Glutamatergic neuron (in vitro differentiated cells): ENCODE measurements at regions not wholly inside any gene's neighbourhood (a gene's known extent, or its start where the extent isn't known, plus 50 kb on each side); places are given as distances from the start of the nearest gene placed in this dataset.

Experiments used
- DNase-seq: peaks from one replicate; pipeline ENCODE4 v3.0.0; 2022
- H3K27ac Mint-ChIP-seq: one replicate; pipeline ENCODE4 v1.8.0; 2020; ENCODE audit warnings: mild to moderate bottlenecking, mixed read lengths, inconsistent platforms; ENCODE audit not compliant: unreplicated experiment
- H3K27me3 Mint-ChIP-seq: one replicate; pipeline ENCODE4 v1.8.0; 2020; ENCODE audit warnings: mild to moderate bottlenecking, moderate library complexity, mixed read lengths, inconsistent platforms; ENCODE audit not compliant: unreplicated experiment
- H3K36me3 Mint-ChIP-seq: one replicate; pipeline ENCODE4 v1.8.0; 2020; ENCODE audit warnings: mild to moderate bottlenecking, mixed read lengths, inconsistent platforms; ENCODE audit not compliant: unreplicated experiment
- H3K4me1 Mint-ChIP-seq: one replicate; pipeline ENCODE4 v1.8.0; 2020; ENCODE audit warnings: mild to moderate bottlenecking, low read depth, mixed read lengths, inconsistent platforms; ENCODE audit not compliant: unreplicated experiment
- H3K4me3 Mint-ChIP-seq: one replicate; pipeline ENCODE4 v1.8.0; 2020; ENCODE audit warnings: mild to moderate bottlenecking, mixed read lengths, inconsistent platforms; ENCODE audit not compliant: unreplicated experiment
- H3K9me3 Mint-ChIP-seq: one replicate; pipeline ENCODE4 v1.8.0; 2020; ENCODE audit warnings: mild to moderate bottlenecking, moderate library complexity, mixed read lengths, inconsistent platforms; ENCODE audit not compliant: unreplicated experiment
- CTCF ChIP-seq: fragments of 200-600 bp; sonication (generic); IDR thresholded peaks from one replicate; pipeline ENCODE4 v1.5.0; 2021; ENCODE audit not compliant: partially characterized antibody, unreplicated experiment

- no peak for TF ChIP-seq CTCF
- Mint-ChIP-seq H3K4me1 (peaks cover 23% of the 10 kb centered on the region), H3K4me3 (no peak overlapping the region), H3K36me3 (no peaks in the 10 kb centered on the region), H3K9me3 (peaks cover 4% of the 10 kb centered on the region), H3K27me3 (peaks cover 8% of the 10 kb centered on the region), H3K27ac (no peak overlapping the region)
- DNase-seq = peak; percentile 50
Observed at GRCh38 chr22:25383278-25383820, 163.9 kb downstream of the CRYBB2 start.

- H3K4me1 Mint-ChIP-seq = peaks cover 28% of the 10 kb centered on the region
Observed at GRCh38 chr22:25383892-25384291, 164.5 kb downstream of the CRYBB2 start.

GRCh38 chr22:25386538-25386884 lies 167.1 kb downstream of the CRYBB2 start:
- DNase-seq = no peak
- H3K4me3 Mint-ChIP-seq = no peak overlapping the region
- TF ChIP-seq CTCF = no peak
- H3K27me3 Mint-ChIP-seq = peaks cover 9% of the 10 kb centered on the region
- peaks cover 12% of the 10 kb centered on the region for H3K9me3 Mint-ChIP-seq
- peaks cover 32% of the 10 kb centered on the region for H3K4me1 Mint-ChIP-seq
- H3K27ac Mint-ChIP-seq = no peak overlapping the region
- no peaks in the 10 kb centered on the region for H3K36me3 Mint-ChIP-seq

More at GRCh38 chr22:25383892-25384291, 164.5 kb downstream of the CRYBB2 start:
- no peak for TF ChIP-seq CTCF
- H3K36me3 Mint-ChIP-seq = no peaks in the 10 kb centered on the region
- peaks cover 8% of the 10 kb centered on the region for H3K27me3 Mint-ChIP-seq
- H3K27ac Mint-ChIP-seq = peak overlapping the region; percentile 44
- peaks cover 5% of the 10 kb centered on the region for H3K9me3 Mint-ChIP-seq
- DNase-seq = no peak
- H3K4me3 Mint-ChIP-seq = no peak overlapping the region

GRCh38 chr22:25388415-25388814 lies 169.0 kb downstream of the CRYBB2 start:
- H3K4me3 Mint-ChIP-seq = no peak overlapping the region
- no peak for TF ChIP-seq CTCF
- H3K27me3 Mint-ChIP-seq = peaks cover 6% of the 10 kb centered on the region
- H3K27ac Mint-ChIP-seq = no peak overlapping the region
- H3K9me3 Mint-ChIP-seq = peaks cover 9% of the 10 kb centered on the region
- H3K36me3 Mint-ChIP-seq = no peaks in the 10 kb centered on the region
- peaks cover 25% of the 10 kb centered on the region for H3K4me1 Mint-ChIP-seq
- no peak for DNase-seq

GRCh38 chr22:25388866-25389540 lies 169.6 kb downstream of the CRYBB2 start:
- Mint-ChIP-seq H3K27me3 (peaks cover 6% of the 10 kb centered on the region), H3K36me3 (no peaks in the 10 kb centered on the region), H3K9me3 (peaks cover 9% of the 10 kb centered on the region), H3K27ac (no peak overlapping the region), H3K4me1 (peaks cover 22% of the 10 kb centered on the region), H3K4me3 (no peak overlapping the region)
- no peak for DNase-seq
- no peak for TF ChIP-seq CTCF
